Mucosa of descending colon (tissue), 3 donors: ENCODE measurements at regions not wholly inside any gene's neighbourhood (a gene's known extent, or its start where the extent isn't known, plus 50 kb on each side); places are given as distances from the start of the nearest gene placed in this dataset.

Experiments used
- ATAC-seq: fragments of 200-7000 bp; cut with Tn5 transposase; one replicate; pipeline ENCODE4 v1.9.1; 2020; ENCODE audit warnings: mild to moderate bottlenecking, moderate library complexity
- DNase-seq, 3 donors: peaks; one replicate each; pipeline ENCODE4 v3.0.0-alpha.2; 2020
- H3K36me3 ChIP-seq: fragments of 200-600 bp; one replicate; pipeline ENCODE4 v1.8.0; 2021; ENCODE audit warnings: low read depth, mild to moderate bottlenecking
- H3K4me1 ChIP-seq: fragments of 200-600 bp; one replicate; pipeline ENCODE4 v1.8.0; 2021; ENCODE audit warnings: low read depth, mild to moderate bottlenecking
- H3K4me3 ChIP-seq: fragments of 200-600 bp; one replicate; pipeline ENCODE4 v1.8.0; 2021; ENCODE audit warnings: mild to moderate bottlenecking
- H3K9me3 ChIP-seq: fragments of 200-600 bp; one replicate; pipeline ENCODE4 v1.8.0; 2021; ENCODE audit warnings: mild to moderate bottlenecking
- CTCF ChIP-seq: fragments of 200-600 bp; IDR thresholded peaks from one replicate; pipeline ENCODE4 v1.8.0; 2022; ENCODE audit warnings: antibody characterized with exemption, mild to moderate bottlenecking
- intact Hi-C, 2 donors: fragments of 100-400 bp; cut with DNase I in 1 of 2; cut with micrococcal nuclease in 1 of 2; formaldehyde crosslinking; loops; one replicate each; pipeline versions ENCODE4 v1.11.0 to v1.11.1; 2022; cut with DNase I, micrococcal nuclease
- donor health status: DM: no; HTN: no; CAD: no; lungs with moderate emphysema.
- donor health status: DM: no; HTN: no; CAD: no.
- donor health status: DM: no; HTN: yes; CAD: no.

GRCh38 chr2:15763822-15764682, 172.4 kb downstream of the DDX1 start:
- intact Hi-C loops, result no loop called here
- Histone ChIP-seq H3K36me3 (no peaks in the 10 kb centered on the region), H3K4me3 (no peak overlapping the region), H3K4me1 (no peaks in the 10 kb centered on the region), H3K9me3 (no peaks in the 10 kb centered on the region)
- DNase-seq, result no peak
- ATAC-seq, result no peak
- TF ChIP-seq CTCF, result no peak

GRCh38 chr2:15764683-15765011, 173.0 kb downstream of the DDX1 start:
- no peak for TF ChIP-seq CTCF
- intact Hi-C loops, result no loop called here
- no peaks in the 10 kb centered on the region for H3K36me3 ChIP-seq
- H3K4me1 ChIP-seq, result no peaks in the 10 kb centered on the region
- no peaks in the 10 kb centered on the region for H3K9me3 ChIP-seq
- ATAC-seq, result no peak
- DNase-seq, result no peak
- H3K4me3 ChIP-seq, result no peak overlapping the region

- ATAC-seq, result no peak
- intact Hi-C loops, result no loop called here
- no peak for TF ChIP-seq CTCF
- Histone ChIP-seq H3K4me1 (no peaks in the 10 kb centered on the region), H3K36me3 (no peaks in the 10 kb centered on the region), H3K9me3 (no peaks in the 10 kb centered on the region), H3K4me3 (no peak overlapping the region)
- no peak for DNase-seq
Measured at GRCh38 chr2:15765211-15765610, 173.5 kb downstream of the DDX1 start.

GRCh38 chr2:15765686-15766302, 174.1 kb downstream of the DDX1 start:
- no peak for TF ChIP-seq CTCF
- DNase-seq, result no peak
- ATAC-seq, result no peak

GRCh38 chr2:15766303-15766861, 174.0 kb upstream of the MYCN start:
- Histone ChIP-seq H3K4me1 (no peaks in the 10 kb centered on the region), H3K9me3 (no peaks in the 10 kb centered on the region), H3K36me3 (no peaks in the 10 kb centered on the region), H3K4me3 (no peak overlapping the region)
- DNase-seq (no peak), ATAC-seq (no peak)
- intact Hi-C loops, result no loop called here
- TF ChIP-seq CTCF, result no peak

More at GRCh38 chr2:15765686-15766302, 174.1 kb downstream of the DDX1 start:
- intact Hi-C loops, result no loop called here
- no peaks in the 10 kb centered on the region for H3K36me3 ChIP-seq
- H3K4me3 ChIP-seq, result no peak overlapping the region
- H3K9me3 ChIP-seq, result no peaks in the 10 kb centered on the region
- no peaks in the 10 kb centered on the region for H3K4me1 ChIP-seq
